Ishikawa (cell line): ENCODE measurements at regions not wholly inside any gene's neighbourhood (a gene's known extent, or its start where the extent isn't known, plus 50 kb on each side); places are given as distances from the start of the nearest gene placed in this dataset.

Experiments used
- CEBPB ChIP-seq: IDR thresholded peaks from 2 replicates; pipeline ENCODE4 v1.6.1; 2012
- CREB1 ChIP-seq: IDR thresholded peaks from 2 replicates; pipeline ENCODE4 v1.6.1; 2012; ENCODE audit warnings: low read depth
- EGR1 ChIP-seq: IDR thresholded peaks from 2 replicates; pipeline ENCODE4 v1.6.1; 2012
- EP300 ChIP-seq: IDR thresholded peaks from 2 replicates; pipeline ENCODE4 v1.6.1; 2012; ENCODE audit warnings: borderline replicate concordance
- FOXM1 ChIP-seq: IDR thresholded peaks from 2 replicates; pipeline ENCODE4 v1.6.1; 2012; ENCODE audit warnings: low read depth, borderline replicate concordance
- NFIC ChIP-seq: IDR thresholded peaks from 2 replicates; pipeline ENCODE4 v1.6.1; 2012
- RAD21 ChIP-seq: IDR thresholded peaks from 2 replicates; pipeline ENCODE4 v1.6.1; 2012; ENCODE audit warnings: low read depth
- TAF1 ChIP-seq: IDR thresholded peaks from 2 replicates; pipeline ENCODE4 v1.6.1; 2012; ENCODE audit warnings: low read depth, mild to moderate bottlenecking
- TCF12 ChIP-seq: IDR thresholded peaks from 2 replicates; pipeline ENCODE4 v1.6.1; 2012; ENCODE audit warnings: low read depth
- TEAD4 ChIP-seq: IDR thresholded peaks from 2 replicates; pipeline ENCODE4 v1.6.1; 2012
- YY1 ChIP-seq: IDR thresholded peaks from 2 replicates; pipeline ENCODE4 v1.6.1; 2012; ENCODE audit warnings: low read depth
- ZBTB7A ChIP-seq: IDR thresholded peaks from 2 replicates; pipeline ENCODE4 v1.6.1; 2012; ENCODE audit warnings: low read depth
- TF ChIP-seq, protein P1 (sequence below): IDR thresholded peaks from 2 replicates; pipeline ENCODE4 v1.6.1; 2012
- TF ChIP-seq, protein P2 (sequence below): IDR thresholded peaks from 2 replicates; pipeline ENCODE4 v1.6.1; 2012; ENCODE audit warnings: low read depth, mild to moderate bottlenecking
- TF ChIP-seq, protein P3 (sequence below): IDR thresholded peaks from 2 replicates; pipeline ENCODE4 v1.6.1; 2012

DNA sequence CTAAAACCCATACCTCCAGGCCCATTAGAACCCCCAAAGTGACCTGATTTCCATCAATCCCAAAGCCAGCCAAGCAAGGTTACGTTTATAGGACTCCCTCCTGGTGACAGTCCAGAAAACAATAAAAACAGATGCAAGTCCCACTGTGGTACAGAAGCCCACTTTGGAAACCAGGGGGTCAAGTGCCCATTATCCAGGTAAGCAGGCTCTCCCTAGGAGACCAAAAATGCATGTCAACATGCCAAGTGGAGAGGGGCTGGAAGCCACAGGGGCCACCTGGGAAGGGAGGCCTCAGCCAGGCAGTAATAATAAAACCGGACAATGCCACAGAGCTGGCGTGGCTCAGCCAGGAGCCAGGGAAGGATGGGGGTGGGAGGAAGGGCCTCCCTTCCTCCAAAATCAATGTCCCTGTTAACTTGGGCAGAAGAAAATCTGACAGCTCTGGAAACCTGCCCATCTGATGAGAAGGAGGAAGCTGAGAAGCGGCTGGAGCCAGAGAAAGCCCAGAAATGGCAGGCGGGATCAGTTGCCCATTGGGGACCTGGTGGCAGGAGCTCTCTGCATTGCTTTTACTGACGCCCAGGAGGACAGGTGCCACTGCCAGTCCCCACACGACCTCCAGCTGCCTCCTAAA is 160.4 kb downstream of the ZIC5 start:
- TF ChIP-seq TAF1 (no peak), YY1 (no peak), RAD21 (no peak), CREB1 (no peak), EGR1 (no peak), FOXM1 (no peak), NFIC (no peak), EP300 (no peak)
- TF ChIP-seq, protein P1, sequence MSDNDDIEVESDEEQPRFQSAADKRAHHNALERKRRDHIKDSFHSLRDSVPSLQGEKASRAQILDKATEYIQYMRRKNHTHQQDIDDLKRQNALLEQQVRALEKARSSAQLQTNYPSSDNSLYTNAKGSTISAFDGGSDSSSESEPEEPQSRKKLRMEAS, result no peak
- TF ChIP-seq, protein P2, sequence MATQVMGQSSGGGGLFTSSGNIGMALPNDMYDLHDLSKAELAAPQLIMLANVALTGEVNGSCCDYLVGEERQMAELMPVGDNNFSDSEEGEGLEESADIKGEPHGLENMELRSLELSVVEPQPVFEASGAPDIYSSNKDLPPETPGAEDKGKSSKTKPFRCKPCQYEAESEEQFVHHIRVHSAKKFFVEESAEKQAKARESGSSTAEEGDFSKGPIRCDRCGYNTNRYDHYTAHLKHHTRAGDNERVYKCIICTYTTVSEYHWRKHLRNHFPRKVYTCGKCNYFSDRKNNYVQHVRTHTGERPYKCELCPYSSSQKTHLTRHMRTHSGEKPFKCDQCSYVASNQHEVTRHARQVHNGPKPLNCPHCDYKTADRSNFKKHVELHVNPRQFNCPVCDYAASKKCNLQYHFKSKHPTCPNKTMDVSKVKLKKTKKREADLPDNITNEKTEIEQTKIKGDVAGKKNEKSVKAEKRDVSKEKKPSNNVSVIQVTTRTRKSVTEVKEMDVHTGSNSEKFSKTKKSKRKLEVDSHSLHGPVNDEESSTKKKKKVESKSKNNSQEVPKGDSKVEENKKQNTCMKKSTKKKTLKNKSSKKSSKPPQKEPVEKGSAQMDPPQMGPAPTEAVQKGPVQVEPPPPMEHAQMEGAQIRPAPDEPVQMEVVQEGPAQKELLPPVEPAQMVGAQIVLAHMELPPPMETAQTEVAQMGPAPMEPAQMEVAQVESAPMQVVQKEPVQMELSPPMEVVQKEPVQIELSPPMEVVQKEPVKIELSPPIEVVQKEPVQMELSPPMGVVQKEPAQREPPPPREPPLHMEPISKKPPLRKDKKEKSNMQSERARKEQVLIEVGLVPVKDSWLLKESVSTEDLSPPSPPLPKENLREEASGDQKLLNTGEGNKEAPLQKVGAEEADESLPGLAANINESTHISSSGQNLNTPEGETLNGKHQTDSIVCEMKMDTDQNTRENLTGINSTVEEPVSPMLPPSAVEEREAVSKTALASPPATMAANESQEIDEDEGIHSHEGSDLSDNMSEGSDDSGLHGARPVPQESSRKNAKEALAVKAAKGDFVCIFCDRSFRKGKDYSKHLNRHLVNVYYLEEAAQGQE, result no peak

- TF ChIP-seq, protein P1, result no peak
- no peak for TF ChIP-seq RAD21
- TF ChIP-seq EGR1, result no peak
- TF ChIP-seq NFIC, result no peak
- TF ChIP-seq ZBTB7A, result no peak
- TF ChIP-seq YY1, result no peak
- no peak for TF ChIP-seq TCF12
- no peak for TF ChIP-seq EP300
- TF ChIP-seq, protein P2, result no peak
- TF ChIP-seq, protein P3, sequence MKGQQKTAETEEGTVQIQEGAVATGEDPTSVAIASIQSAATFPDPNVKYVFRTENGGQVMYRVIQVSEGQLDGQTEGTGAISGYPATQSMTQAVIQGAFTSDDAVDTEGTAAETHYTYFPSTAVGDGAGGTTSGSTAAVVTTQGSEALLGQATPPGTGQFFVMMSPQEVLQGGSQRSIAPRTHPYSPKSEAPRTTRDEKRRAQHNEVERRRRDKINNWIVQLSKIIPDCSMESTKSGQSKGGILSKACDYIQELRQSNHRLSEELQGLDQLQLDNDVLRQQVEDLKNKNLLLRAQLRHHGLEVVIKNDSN, result no peak
- no peak for TF ChIP-seq CREB1
- TF ChIP-seq TAF1, result no peak
Observed at GRCh38 chr13:99809926-99810325, 161.6 kb downstream of the ZIC5 start.

DNA sequence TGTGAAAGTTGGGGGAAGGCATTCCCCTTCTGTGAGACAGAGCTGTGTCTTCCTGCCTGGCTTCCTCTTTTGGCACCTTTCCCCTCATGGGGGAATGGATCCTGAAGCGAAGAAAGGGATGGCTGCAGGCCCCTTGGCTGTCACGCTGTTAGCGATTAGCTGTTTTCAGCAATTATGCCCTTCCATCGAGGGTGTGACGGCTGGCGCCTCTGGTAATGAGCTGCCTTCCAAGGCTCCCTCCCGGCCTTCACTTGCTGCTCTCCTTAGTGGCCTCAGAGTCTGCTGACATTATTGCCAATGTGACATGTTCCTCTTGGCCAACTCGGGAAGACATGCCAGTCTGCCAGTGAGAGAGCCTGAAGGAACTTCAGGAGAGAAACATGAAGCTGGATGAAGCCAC is 162.1 kb downstream of the ZIC5 start:
- TF ChIP-seq TCF12, result no peak

DNA sequence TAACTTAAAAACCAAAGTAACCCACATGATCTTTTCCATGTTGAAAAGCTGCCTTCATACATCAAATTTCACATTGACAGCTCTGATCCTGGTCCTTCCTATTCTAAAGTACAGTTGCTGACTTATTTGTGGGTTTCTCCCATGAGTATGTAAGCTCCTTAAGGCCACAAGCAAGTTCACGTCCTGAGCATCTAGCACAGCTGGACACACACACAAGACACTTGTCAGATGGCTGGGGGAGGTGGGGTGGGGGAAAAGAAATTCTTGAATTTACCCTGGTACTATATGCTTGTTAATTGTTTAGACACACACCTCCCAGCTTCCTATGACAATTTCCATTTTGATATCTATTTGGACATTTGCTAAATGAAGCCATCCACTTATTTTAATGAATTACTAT is 162.8 kb downstream of the ZIC5 start:
- no peak for TF ChIP-seq NFIC
- no peak for TF ChIP-seq YY1
- no peak for TF ChIP-seq TEAD4
- no peak for TF ChIP-seq ZBTB7A
- TF ChIP-seq EGR1, result no peak
- TF ChIP-seq, protein P1, result no peak
- no peak for TF ChIP-seq TAF1
- TF ChIP-seq FOXM1, result no peak
- TF ChIP-seq, protein P2, result no peak
- no peak for TF ChIP-seq TCF12
- TF ChIP-seq, protein P3, result no peak
- no peak for TF ChIP-seq CEBPB
- TF ChIP-seq CREB1, result no peak
- no peak for TF ChIP-seq RAD21
- TF ChIP-seq EP300, result no peak

DNA sequence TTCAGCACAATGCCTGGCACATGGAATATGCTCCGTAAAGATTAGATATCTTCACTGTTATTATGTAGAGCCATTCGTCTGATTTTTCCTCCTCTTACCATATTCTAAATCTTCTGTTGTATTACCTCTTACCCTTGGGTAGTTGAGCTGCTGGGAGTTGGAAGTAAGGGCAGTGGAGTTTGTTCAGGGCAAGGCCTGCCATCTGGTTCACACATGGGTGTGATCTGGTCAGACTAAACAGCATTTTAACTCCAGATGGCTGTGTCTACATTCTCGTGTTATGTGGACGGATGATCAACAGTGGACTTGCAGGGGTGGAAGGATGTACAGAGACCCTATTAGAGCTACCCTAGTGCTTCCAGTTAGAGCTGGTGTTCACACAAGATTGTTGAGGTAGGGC is 164.9 kb downstream of the ZIC5 start:
- TF ChIP-seq CEBPB (no peak), CREB1 (no peak), TAF1 (no peak), NFIC (no peak), EP300 (no peak), TCF12 (no peak), ZBTB7A (no peak)
- TF ChIP-seq, protein P2, result no peak
- TF ChIP-seq, protein P1, result no peak
- TF ChIP-seq, protein P3, result no peak
